ENCODE measurements at regions not wholly inside any gene's neighbourhood (a gene's known extent, or its start where the extent isn't known, plus 50 kb on each side); places are given as distances from the start of the nearest gene placed in this dataset.

- no peak for DNase-seq
Observed at GRCh38 chr5:23064710-23065109, 211.6 kb upstream of the CDH12 start.

GRCh38 chr5:23053846-23054245 lies 200.7 kb upstream of the CDH12 start:
- no peak for DNase-seq

GRCh38 chr5:23042226-23042625 lies 189.1 kb upstream of the CDH12 start:
- no peak for DNase-seq

GRCh38 chr5:23035555-23036090 lies 182.5 kb upstream of the CDH12 start:
- DNase-seq = no peak

GRCh38 chr5:23033864-23034263 lies 180.7 kb upstream of the CDH12 start:
- DNase-seq = no peak

GRCh38 chr5:23029290-23029689 lies 176.1 kb upstream of the CDH12 start:
- DNase-seq = no peak

- DNase-seq = no peak
Observed at GRCh38 chr5:23028445-23029021, 175.4 kb upstream of the CDH12 start.

GRCh38 chr5:23027830-23028229 lies 174.7 kb upstream of the CDH12 start:
- DNase-seq = no peak

- no peak for DNase-seq
Observed at GRCh38 chr5:23027331-23027730, 174.2 kb upstream of the CDH12 start.

GRCh38 chr5:23026252-23027170 lies 173.4 kb upstream of the CDH12 start:
- DNase-seq = no peak

GRCh38 chr5:23025629-23026233 lies 172.6 kb upstream of the CDH12 start:
- no peak for DNase-seq

GRCh38 chr5:23024470-23024869 lies 171.3 kb upstream of the CDH12 start:
- DNase-seq = no peak

GRCh38 chr5:23014825-23015224 lies 161.7 kb upstream of the CDH12 start:
- DNase-seq = no peak

- DNase-seq = no peak
Observed at GRCh38 chr5:23014266-23014665, 161.1 kb upstream of the CDH12 start.

- DNase-seq = no peak
Observed at GRCh38 chr5:23013395-23013998, 160.4 kb upstream of the CDH12 start.

GRCh38 chr5:23012842-23013241 lies 159.7 kb upstream of the CDH12 start:
- no peak for DNase-seq

GRCh38 chr5:23007762-23008161 lies 154.6 kb upstream of the CDH12 start:
- no peak for DNase-seq

GRCh38 chr5:23007236-23007635 lies 154.1 kb upstream of the CDH12 start:
- no peak for DNase-seq

- DNase-seq = no peak
Observed at GRCh38 chr5:23001120-23001519, 148.0 kb upstream of the CDH12 start.

GRCh38 chr5:22998774-22999173 lies 145.6 kb upstream of the CDH12 start:
- no peak for DNase-seq

- no peak for DNase-seq
Observed at GRCh38 chr5:22998362-22998761, 145.2 kb upstream of the CDH12 start.

GRCh38 chr5:22988937-22989336 lies 135.8 kb upstream of the CDH12 start:
- no peak for DNase-seq

- DNase-seq = no peak
Observed at GRCh38 chr5:22986281-22986680, 133.1 kb upstream of the CDH12 start.
